AG04450 (cell line): ENCODE measurements at regions not wholly inside any gene's neighbourhood (a gene's known extent, or its start where the extent isn't known, plus 50 kb on each side); places are given as distances from the start of the nearest gene placed in this dataset.

Experiments
- CTCF ChIA-PET: fragments of 300-600, 350-600 bp; formaldehyde crosslinking; extraction: SDS; loops from one replicate; lab custom pipeline; 2022; ENCODE audit warnings: antibody characterized with exemption, inconsistent platforms; lab: Charles Lee
- POLR2A ChIA-PET: fragments of 350-600 bp; formaldehyde crosslinking; extraction: SDS; loops from one replicate; lab custom pipeline; 2021; ENCODE audit warnings: antibody characterized with exemption, inconsistent platforms; lab: Yijun Ruan, JAX
- DNase-seq: peaks from one replicate; pipeline ENCODE4 v3.0.0-alpha.2; 2011; ENCODE audit warnings: low read depth, low spot score
- H3K27ac ChIP-seq: one replicate; pipeline ENCODE4 v1.5.1; 2012; ENCODE audit warnings: low read depth, low read length, control low read depth
- H3K27me3 ChIP-seq: one replicate; pipeline ENCODE4 v1.6.0; 2012; ENCODE audit warnings: low read length; ENCODE audit not compliant: control insufficient read depth, insufficient read depth
- H3K4me3 ChIP-seq: 2 replicates; pipeline ENCODE4 v1.5.1; 2011; ENCODE audit warnings: mild to moderate bottlenecking, low read depth, low read length, control low read depth
- H3K9me3 ChIP-seq: 2 replicates; pipeline ENCODE4 v1.5.1; 2012; ENCODE audit warnings: low read length; ENCODE audit not compliant: control insufficient read depth, insufficient read depth
- TF ChIP-seq, protein P1 (sequence below): IDR thresholded peaks from 2 replicates; pipeline ENCODE4 v1.5.1; 2011; ENCODE audit warnings: low read depth, low read length, control low read depth, inconsistent platforms

DNA sequence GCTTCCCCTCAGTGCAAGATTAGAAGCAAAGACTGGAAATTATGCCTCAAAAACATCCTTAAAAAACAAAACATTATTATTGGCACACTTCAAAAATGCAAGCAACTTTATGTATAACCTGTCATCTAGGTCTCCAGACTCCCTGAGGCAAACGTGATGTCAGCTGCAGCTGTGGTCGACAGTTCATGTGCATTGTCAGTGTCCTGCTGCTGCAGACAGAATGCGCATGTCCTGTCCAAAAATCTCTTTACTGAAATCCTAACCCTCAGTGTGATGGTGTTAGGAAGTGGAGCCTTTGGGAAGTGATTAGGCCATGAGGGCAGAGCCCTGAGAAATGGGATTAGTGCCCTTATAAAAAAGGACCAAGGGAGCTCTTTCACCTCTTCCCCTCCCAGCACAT is 126.9 kb downstream of the CYRIA start:
- CTCF ChIA-PET: no interaction called here
- H3K27me3 ChIP-seq: no peaks in the 10 kb centered on the region
- no peak for DNase-seq
- H3K27ac ChIP-seq: no peak overlapping the region
- no peaks in the 10 kb centered on the region for H3K9me3 ChIP-seq
- TF ChIP-seq, protein P1, sequence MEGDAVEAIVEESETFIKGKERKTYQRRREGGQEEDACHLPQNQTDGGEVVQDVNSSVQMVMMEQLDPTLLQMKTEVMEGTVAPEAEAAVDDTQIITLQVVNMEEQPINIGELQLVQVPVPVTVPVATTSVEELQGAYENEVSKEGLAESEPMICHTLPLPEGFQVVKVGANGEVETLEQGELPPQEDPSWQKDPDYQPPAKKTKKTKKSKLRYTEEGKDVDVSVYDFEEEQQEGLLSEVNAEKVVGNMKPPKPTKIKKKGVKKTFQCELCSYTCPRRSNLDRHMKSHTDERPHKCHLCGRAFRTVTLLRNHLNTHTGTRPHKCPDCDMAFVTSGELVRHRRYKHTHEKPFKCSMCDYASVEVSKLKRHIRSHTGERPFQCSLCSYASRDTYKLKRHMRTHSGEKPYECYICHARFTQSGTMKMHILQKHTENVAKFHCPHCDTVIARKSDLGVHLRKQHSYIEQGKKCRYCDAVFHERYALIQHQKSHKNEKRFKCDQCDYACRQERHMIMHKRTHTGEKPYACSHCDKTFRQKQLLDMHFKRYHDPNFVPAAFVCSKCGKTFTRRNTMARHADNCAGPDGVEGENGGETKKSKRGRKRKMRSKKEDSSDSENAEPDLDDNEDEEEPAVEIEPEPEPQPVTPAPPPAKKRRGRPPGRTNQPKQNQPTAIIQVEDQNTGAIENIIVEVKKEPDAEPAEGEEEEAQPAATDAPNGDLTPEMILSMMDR: no peak
- POLR2A ChIA-PET: no interaction called here
- no peak overlapping the region for H3K4me3 ChIP-seq

DNA sequence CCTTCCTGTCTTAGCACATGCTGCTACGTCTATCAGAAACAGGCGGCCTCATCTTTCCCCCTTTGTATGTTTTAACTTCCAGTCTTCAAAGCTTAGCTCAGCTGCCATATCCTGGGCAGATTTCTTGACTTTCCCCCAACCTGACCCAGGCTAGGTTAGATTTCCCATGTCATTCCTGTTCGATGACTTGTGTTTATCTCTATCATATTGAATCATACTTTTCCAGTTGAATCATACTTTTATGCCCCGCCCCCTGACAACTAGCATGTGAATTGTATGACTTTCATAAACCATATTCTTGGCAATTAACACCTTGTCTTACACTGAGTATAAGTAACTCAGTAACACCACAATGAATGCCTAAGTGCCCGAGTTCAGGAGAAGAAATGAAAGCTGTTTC is 128.3 kb downstream of the CYRIA start:
- CTCF ChIA-PET: no interaction called here
- DNase-seq: no peak
- H3K27ac ChIP-seq: no peak overlapping the region
- no peaks in the 10 kb centered on the region for H3K9me3 ChIP-seq
- TF ChIP-seq, protein P1: no peak
- POLR2A ChIA-PET: no interaction called here
- no peak overlapping the region for H3K4me3 ChIP-seq
- H3K27me3 ChIP-seq: no peaks in the 10 kb centered on the region

GRCh38 chr2:16526193-16526592 is 139.4 kb downstream of the CYRIA start:
- Histone ChIP-seq H3K9me3 (peaks cover 7% of the 10 kb centered on the region; the same call in 1 of the 2 replicates), H3K27me3 (no peaks in the 10 kb centered on the region), H3K4me3 (no peak overlapping the region), H3K27ac (no peak overlapping the region)
- TF ChIP-seq, protein P1: no peak
- ChIA-PET CTCF (no interaction called here), POLR2A (no interaction called here)
- DNase-seq: no peak

DNA sequence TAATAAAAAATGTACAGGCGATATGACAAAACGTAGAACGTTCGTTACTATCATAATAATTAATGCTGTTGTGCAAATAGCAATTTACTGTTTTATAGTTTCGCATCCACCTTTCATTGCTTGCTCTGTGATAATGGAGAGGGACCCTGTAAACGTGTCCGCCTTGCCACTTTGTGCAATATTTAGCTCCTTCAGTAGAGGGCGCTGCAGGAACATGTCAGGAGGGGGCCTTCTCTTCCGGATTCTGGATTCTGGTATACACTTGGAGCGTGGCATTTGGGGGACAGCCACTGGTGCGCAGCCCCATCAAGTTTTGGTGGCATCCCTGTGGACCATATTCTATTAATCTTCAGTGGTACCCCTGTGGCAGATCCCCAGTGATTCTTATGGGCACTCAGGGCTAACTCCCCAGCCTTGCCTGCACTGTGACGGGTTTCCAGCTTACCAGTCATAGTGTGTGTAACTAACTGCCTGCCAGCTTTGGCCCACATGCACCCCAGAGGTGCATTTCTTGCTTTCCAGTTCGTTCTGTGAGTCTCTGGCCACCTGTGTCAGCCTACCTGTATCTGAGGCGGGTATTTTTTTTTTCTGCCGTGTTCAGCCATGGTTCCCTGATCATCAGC is 140.3 kb downstream of the CYRIA start:
- no peaks in the 10 kb centered on the region for H3K27me3 ChIP-seq
- TF ChIP-seq, protein P1: peak; percentile 24; the same call in 1 of the 2 replicates
- ChIA-PET CTCF (interaction anchor here (0.5 kb wide), 1 partner anchor 778 kb away, joined by 3 read pairs; no protein-coding TSS in a partner anchor), POLR2A (no interaction called here)
- no peak overlapping the region for H3K4me3 ChIP-seq
- no peak for DNase-seq
- H3K27ac ChIP-seq: no peak overlapping the region
- H3K9me3 ChIP-seq: peaks cover 6% of the 10 kb centered on the region; the same call in 1 of the 2 replicates

DNA sequence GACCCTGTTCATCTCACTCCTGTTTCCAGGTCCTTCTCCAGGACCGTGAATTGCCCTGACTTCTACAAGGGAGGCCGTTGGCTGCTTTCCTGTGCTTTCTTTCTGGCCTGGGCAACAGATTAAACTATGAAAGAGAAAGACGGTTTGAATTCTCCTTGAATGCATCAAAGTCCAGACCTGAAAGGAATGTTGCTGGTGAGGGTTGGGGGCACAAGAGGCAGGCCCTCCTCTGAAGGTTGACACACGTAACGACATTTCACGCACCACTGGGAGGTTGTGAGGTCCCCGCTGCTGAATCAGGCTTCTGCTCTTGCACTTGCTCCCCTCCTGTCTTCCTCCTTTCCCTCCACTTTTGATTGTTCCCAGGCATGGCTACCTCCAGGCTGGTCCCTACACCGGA is 141.9 kb downstream of the CYRIA start:
- H3K27me3 ChIP-seq: no peaks in the 10 kb centered on the region
- TF ChIP-seq, protein P1: no peak
- no peak overlapping the region for H3K27ac ChIP-seq
- CTCF ChIA-PET: no interaction called here
- peaks cover 6% of the 10 kb centered on the region; the same call in 1 of the 2 replicates for H3K9me3 ChIP-seq
- POLR2A ChIA-PET: no interaction called here
- no peak for DNase-seq
- no peak overlapping the region for H3K4me3 ChIP-seq
